ENCODE measurements at regions not wholly inside any gene's neighbourhood (a gene's known extent, or its start where the extent isn't known, plus 50 kb on each side); places are given as distances from the start of the nearest gene placed in this dataset.

GRCh38 chr15:77706482-77707244 is 74.0 kb upstream of the LINGO1 start:
- no peak overlapping the region for H3K4me2 ChIP-seq
- Mint-ChIP-seq H3K9me3 (no peaks in the 10 kb centered on the region), H3K36me3 (no peaks in the 10 kb centered on the region), H3K27ac (no peak overlapping the region), H3K4me3 (no peak overlapping the region), H3K4me1 (peaks cover 11% of the 10 kb centered on the region), H3K27me3 (ENCODE audit: insufficient read depth, low read depth) (peaks cover 8% of the 10 kb centered on the region)
- no peak overlapping the region for H3K9ac ChIP-seq
- H3K79me2 ChIP-seq (ENCODE audit: low read depth): no peaks in the 10 kb centered on the region
- H2AFZ ChIP-seq (replicated peaks): no peak overlapping the region
- H3K27me3 ChIP-seq: no peaks in the 10 kb centered on the region
- no peak overlapping the region for H3K4me3 ChIP-seq
- TF ChIP-seq EZH2 (IDR thresholded peaks at IDR 0.05): no peak
- no peak for TF ChIP-seq EZH2phosphoT487 (IDR thresholded peaks at IDR 0.05)
- no peak for TF ChIP-seq CTCF (IDR thresholded peaks at IDR 0.05)
- peaks cover 8% of the 10 kb centered on the region for H4K20me1 ChIP-seq (ENCODE audit: low read depth)
- no peaks in the 10 kb centered on the region for H3K36me3 ChIP-seq
- no peak overlapping the region for H3K27ac ChIP-seq
- no peak for DNase-seq (ENCODE audit: low spot score)
- peaks cover 8% of the 10 kb centered on the region for H3K4me1 ChIP-seq
- H3K9me3 ChIP-seq (ENCODE audit: low read depth): no peaks in the 10 kb centered on the region
- peaks cover 6% of the 10 kb centered on the region for H3F3A ChIP-seq (ENCODE audit: low read depth)

- Histone ChIP-seq H3K4me1 (no peaks in the 10 kb centered on the region), H3K27me3 (no peaks in the 10 kb centered on the region), H3K9ac (no peak overlapping the region), H3K36me3 (no peaks in the 10 kb centered on the region), H3K27ac (no peak overlapping the region), H4K20me1 (ENCODE audit: low read depth) (peaks cover 13% of the 10 kb centered on the region), H3F3A (ENCODE audit: low read depth) (peaks cover 6% of the 10 kb centered on the region), H3K79me2 (ENCODE audit: low read depth) (no peaks in the 10 kb centered on the region), H3K4me2 (no peak overlapping the region), H2AFZ (replicated peaks) (no peak overlapping the region), H3K9me3 (ENCODE audit: low read depth) (no peaks in the 10 kb centered on the region), H3K4me3 (no peak overlapping the region)
- H3K4me3 Mint-ChIP-seq: no peak overlapping the region
- TF ChIP-seq EZH2phosphoT487 (IDR thresholded peaks at IDR 0.05) (no peak), CTCF (IDR thresholded peaks at IDR 0.05) (no peak), EZH2 (IDR thresholded peaks at IDR 0.05) (no peak)
- H3K4me1 Mint-ChIP-seq: peaks cover 2% of the 10 kb centered on the region
- peak; percentile 91 for DNase-seq (ENCODE audit: low spot score)
- no peaks in the 10 kb centered on the region for H3K9me3 Mint-ChIP-seq
- H3K36me3 Mint-ChIP-seq: no peaks in the 10 kb centered on the region
- peaks cover 11% of the 10 kb centered on the region for H3K27me3 Mint-ChIP-seq (ENCODE audit: insufficient read depth, low read depth)
- H3K27ac Mint-ChIP-seq: no peak overlapping the region
Observed at GRCh38 chr15:77702211-77702957, 69.7 kb upstream of the LINGO1 start.

- Histone ChIP-seq H3K36me3 (no peaks in the 10 kb centered on the region), H3K4me3 (no peak overlapping the region), H3K27ac (no peak overlapping the region), H3K4me1 (no peaks in the 10 kb centered on the region), H3K27me3 (no peaks in the 10 kb centered on the region), H4K20me1 (ENCODE audit: low read depth) (peaks cover 13% of the 10 kb centered on the region), H2AFZ (replicated peaks) (no peak overlapping the region), H3K9ac (no peak overlapping the region), H3K79me2 (ENCODE audit: low read depth) (no peaks in the 10 kb centered on the region), H3F3A (ENCODE audit: low read depth) (peaks cover 6% of the 10 kb centered on the region), H3K4me2 (no peak overlapping the region), H3K9me3 (ENCODE audit: low read depth) (no peaks in the 10 kb centered on the region)
- Mint-ChIP-seq H3K4me3 (no peak overlapping the region), H3K4me1 (peaks cover 2% of the 10 kb centered on the region), H3K9me3 (no peaks in the 10 kb centered on the region), H3K27ac (no peak overlapping the region), H3K27me3 (ENCODE audit: insufficient read depth, low read depth) (peaks cover 15% of the 10 kb centered on the region), H3K36me3 (no peaks in the 10 kb centered on the region)
- TF ChIP-seq EZH2 (IDR thresholded peaks at IDR 0.05): no peak
- no peak for TF ChIP-seq CTCF (IDR thresholded peaks at IDR 0.05)
- no peak for TF ChIP-seq EZH2phosphoT487 (IDR thresholded peaks at IDR 0.05)
- no peak for DNase-seq (ENCODE audit: low spot score)
Observed at GRCh38 chr15:77698481-77698880, 65.8 kb upstream of the LINGO1 start.

All from neural progenitor cell (in vitro differentiated cells).